Thymus (tissue), 11 donors: ENCODE measurements at regions not wholly inside any gene's neighbourhood (a gene's known extent, or its start where the extent isn't known, plus 50 kb on each side); places are given as distances from the start of the nearest gene placed in this dataset.

ENCODE experiments used
- DNase-seq, 9 donors: peaks; one replicate each; pipeline ENCODE4 v3.0.0-alpha.2; 2013; ENCODE audit warnings: low spot score in 9 of 9, low read depth in 6 of 9, missing footprints in 1 of 9
- H3K27ac ChIP-seq, 2 donors: one replicate each; pipeline ENCODE4 v1.5.1; 2013; ENCODE audit warnings: control low read depth in 1 of 2, low read depth in 1 of 2, low read length in 1 of 2, mild to moderate bottlenecking in 1 of 2, moderate library complexity in 1 of 2
- H3K27me3 ChIP-seq, 2 donors: one replicate each; pipeline ENCODE4 v1.5.1; 2013; ENCODE audit warnings: low read length in 1 of 2; ENCODE audit not compliant: control insufficient read depth in 2 of 2, insufficient read depth in 1 of 2
- H3K36me3 ChIP-seq, 2 donors: one replicate each; pipeline ENCODE4 v1.5.1; 2013; ENCODE audit warnings: low read length in 1 of 2, mild to moderate bottlenecking in 1 of 2, moderate library complexity in 1 of 2; ENCODE audit not compliant: control insufficient read depth in 2 of 2, insufficient read depth in 2 of 2
- H3K4me1 ChIP-seq, 2 donors: one replicate each; pipeline ENCODE4 v1.5.1; 2013; ENCODE audit warnings: low read length in 2 of 2; ENCODE audit not compliant: control insufficient read depth in 2 of 2, insufficient read depth in 2 of 2
- H3K4me3 ChIP-seq, 2 donors: one replicate each; pipeline ENCODE4 v1.5.1; 2013; ENCODE audit warnings: low read length in 2 of 2, control low read depth in 1 of 2, mild to moderate bottlenecking in 1 of 2
- H3K9me3 ChIP-seq, 2 donors: one replicate each; pipeline ENCODE4 v1.5.1; 2013; ENCODE audit warnings: low read length in 1 of 2, mild to moderate bottlenecking in 1 of 2; ENCODE audit not compliant: control insufficient read depth in 2 of 2, insufficient read depth in 1 of 2
- WGBS: extraction: QIAGEN DNeasy Blood & Tissue Kit; methylation state at CpG from one replicate; pipeline ENCODE4 v1.1.7; 2013; 5-methylcytosine and 5-hydroxymethylcytosine counted together
- donor health status: healthy.

GRCh38 chr2:156704617-156705016 lies 268.4 kb downstream of the GPD2 start:
- no peaks in the 10 kb centered on the region for H3K27me3 ChIP-seq
- no peaks in the 10 kb centered on the region for H3K36me3 ChIP-seq
- WGBS: 68% methylated on average over 3 of the region's 3 CpGs
- H3K4me3 ChIP-seq: no peak overlapping the region
- H3K4me1 ChIP-seq: no peaks in the 10 kb centered on the region
- H3K9me3 ChIP-seq: no peaks in the 10 kb centered on the region
- DNase-seq: no peak
- H3K27ac ChIP-seq: no peak overlapping the region

- Histone ChIP-seq H3K4me1 (no peaks in the 10 kb centered on the region), H3K4me3 (no peak overlapping the region), H3K36me3 (no peaks in the 10 kb centered on the region), H3K27ac (no peak overlapping the region), H3K27me3 (no peaks in the 10 kb centered on the region), H3K9me3 (no peaks in the 10 kb centered on the region)
- WGBS: 84% methylated on average over 2 of the region's 2 CpGs
- no peak for DNase-seq
These were observed 270.4 kb downstream of the GPD2 start for GRCh38 chr2:156706576-156706975.

GRCh38 chr2:156708051-156708450 lies 271.9 kb downstream of the GPD2 start:
- no peaks in the 10 kb centered on the region for H3K36me3 ChIP-seq
- no peak overlapping the region for H3K4me3 ChIP-seq
- no peaks in the 10 kb centered on the region for H3K27me3 ChIP-seq
- H3K4me1 ChIP-seq: no peaks in the 10 kb centered on the region
- H3K27ac ChIP-seq: no peak overlapping the region
- WGBS: 98% methylated on average over 2 of the region's 2 CpGs
- no peak for DNase-seq
- H3K9me3 ChIP-seq: no peaks in the 10 kb centered on the region

GRCh38 chr2:156709091-156709490 lies 272.9 kb downstream of the GPD2 start:
- no peaks in the 10 kb centered on the region for H3K9me3 ChIP-seq
- H3K27me3 ChIP-seq: no peaks in the 10 kb centered on the region
- no peaks in the 10 kb centered on the region for H3K4me1 ChIP-seq
- H3K36me3 ChIP-seq: no peaks in the 10 kb centered on the region
- H3K27ac ChIP-seq: no peak overlapping the region
- 91% methylated on average over 4 of the region's 4 CpGs for WGBS
- DNase-seq: no peak
- H3K4me3 ChIP-seq: no peak overlapping the region

GRCh38 chr2:156719036-156719435 lies 282.9 kb downstream of the GPD2 start:
- Histone ChIP-seq H3K27me3 (no peaks in the 10 kb centered on the region), H3K4me1 (no peaks in the 10 kb centered on the region), H3K4me3 (no peak overlapping the region), H3K27ac (no peak overlapping the region), H3K36me3 (no peaks in the 10 kb centered on the region), H3K9me3 (no peaks in the 10 kb centered on the region)
- WGBS: 93% methylated on average over 3 of the region's 3 CpGs
- DNase-seq: no peak

GRCh38 chr2:156727867-156728266 lies 291.7 kb downstream of the GPD2 start:
- Histone ChIP-seq H3K9me3 (no peaks in the 10 kb centered on the region), H3K4me1 (no peaks in the 10 kb centered on the region), H3K4me3 (no peak overlapping the region), H3K27ac (no peak overlapping the region), H3K27me3 (no peaks in the 10 kb centered on the region), H3K36me3 (no peaks in the 10 kb centered on the region)
- no peak for DNase-seq

- no peaks in the 10 kb centered on the region for H3K9me3 ChIP-seq
- no peak overlapping the region for H3K27ac ChIP-seq
- no peak overlapping the region for H3K4me3 ChIP-seq
- 93% methylated on average over 2 of the region's 2 CpGs for WGBS
- no peaks in the 10 kb centered on the region for H3K27me3 ChIP-seq
- H3K36me3 ChIP-seq: no peaks in the 10 kb centered on the region
- H3K4me1 ChIP-seq: no peaks in the 10 kb centered on the region
- DNase-seq: no peak
These were observed 292.1 kb downstream of the GPD2 start for GRCh38 chr2:156728328-156728727.

- Histone ChIP-seq H3K27ac (no peak overlapping the region), H3K4me1 (no peaks in the 10 kb centered on the region), H3K9me3 (no peaks in the 10 kb centered on the region), H3K36me3 (no peaks in the 10 kb centered on the region), H3K4me3 (no peak overlapping the region), H3K27me3 (no peaks in the 10 kb centered on the region)
- no peak for DNase-seq
These were observed 295.3 kb downstream of the GPD2 start for GRCh38 chr2:156731506-156731905.

GRCh38 chr2:156736950-156737349 lies 300.8 kb downstream of the GPD2 start:
- no peaks in the 10 kb centered on the region for H3K36me3 ChIP-seq
- H3K4me3 ChIP-seq: no peak overlapping the region
- no peaks in the 10 kb centered on the region for H3K27me3 ChIP-seq
- H3K4me1 ChIP-seq: no peaks in the 10 kb centered on the region
- H3K9me3 ChIP-seq: no peaks in the 10 kb centered on the region
- no peak overlapping the region for H3K27ac ChIP-seq
- 89% methylated on average over 4 of the region's 4 CpGs for WGBS
- DNase-seq: no peak

GRCh38 chr2:156739301-156739700 lies 303.1 kb downstream of the GPD2 start:
- Histone ChIP-seq H3K36me3 (no peaks in the 10 kb centered on the region), H3K9me3 (no peaks in the 10 kb centered on the region), H3K27me3 (no peaks in the 10 kb centered on the region), H3K4me1 (no peaks in the 10 kb centered on the region), H3K4me3 (no peak overlapping the region), H3K27ac (no peak overlapping the region)
- WGBS: 90% methylated on average over 3 of the region's 3 CpGs
- DNase-seq: no peak
